H1 (cell line): ENCODE measurements at regions not wholly inside any gene's neighbourhood (a gene's known extent, or its start where the extent isn't known, plus 50 kb on each side); places are given as distances from the start of the nearest gene placed in this dataset.

ENCODE experiments used
- CTCF ChIA-PET: fragments of 300-600 bp; sonication (Branson Sonifier 250); formaldehyde crosslinking; loops from one replicate; lab custom pipeline; 2021; ENCODE audit not compliant: partially characterized antibody; lab: Charles Lee
- POLR2A ChIA-PET: fragments of 300-600 bp; sonication (Branson Sonifier 250); formaldehyde crosslinking; loops from one replicate; lab custom pipeline; 2021; ENCODE audit warnings: inconsistent platforms; ENCODE audit not compliant: partially characterized antibody; lab: Charles Lee
- DNase-seq, 2 experiments: peaks; one replicate each; pipeline versions ENCODE4 v3.0.0 to v3.0.0-alpha.2; 2010 to 2022; ENCODE audit warnings: low spot score in 2 of 2, low read depth in 1 of 2, mixed read lengths in 1 of 2
- FAIRE-seq: peaks from 2 replicates; lab custom pipeline; 2011; peaks lifted over from hg19 to GRCh38; lab: Jason Lieb, UNC
- H2AFZ ChIP-seq: 2 replicates; pipeline ENCODE4 v1.8.1; 2012; ENCODE audit warnings: low read length, inconsistent platforms
- H2AK5ac ChIP-seq: 2 replicates; pipeline ENCODE4 v1.6.1; 2013; ENCODE audit warnings: low read depth, low read length
- H2BK120ac ChIP-seq: replicated peaks from 2 replicates; pipeline ENCODE3; 2013; ENCODE audit warnings: low read depth, low read length, inconsistent platforms
- H2BK12ac ChIP-seq: 2 replicates; pipeline ENCODE4 v1.6.1; 2013; ENCODE audit warnings: low read depth, low read length
- H2BK15ac ChIP-seq: 2 replicates; pipeline ENCODE4 v1.6.1; 2013; ENCODE audit warnings: low read length
- H2BK20ac ChIP-seq: 2 replicates; pipeline ENCODE4 v1.6.1; 2013; ENCODE audit warnings: low read length
- H2BK5ac ChIP-seq: 2 replicates; pipeline ENCODE4 v1.6.1; 2013; ENCODE audit warnings: low read depth, low read length
- H3K14ac ChIP-seq: 2 replicates; pipeline ENCODE4 v1.6.1; 2013; ENCODE audit warnings: inconsistent platforms; ENCODE audit not compliant: insufficient read length
- H3K18ac ChIP-seq: 2 replicates; pipeline ENCODE4 v1.6.1; 2013; ENCODE audit warnings: low read length; ENCODE audit errors: extremely low read depth
- H3K23ac ChIP-seq: 2 replicates; pipeline ENCODE4 v1.6.1; 2013; ENCODE audit warnings: inconsistent platforms; ENCODE audit not compliant: insufficient read length
- H3K23me2 ChIP-seq: 2 replicates; pipeline ENCODE4 v1.6.1; 2013; ENCODE audit warnings: low read depth, low read length
- H3K27ac ChIP-seq: 2 replicates; pipeline ENCODE4 v1.6.1; 2011; ENCODE audit warnings: low read depth, low read length, inconsistent platforms
- H3K27me3 ChIP-seq, 4 experiments: replicated peaks in 1 of 4; 1 replicate in 1 of 4; 2 replicates in 3 of 4; pipeline versions ENCODE4 v1.6.1 to v1.8.1; 2011 to 2013; ENCODE audit warnings: low read length in 3 of 4, mild to moderate bottlenecking in 3 of 4, inconsistent platforms in 2 of 4, mixed read lengths in 2 of 4, moderate library complexity in 1 of 4; ENCODE audit not compliant: control insufficient read depth in 3 of 4, insufficient read depth in 3 of 4; ENCODE audit errors: extremely low read depth in 1 of 4
- H3K36me3 ChIP-seq, 4 experiments: 2 replicates each; pipeline versions ENCODE4 v1.6.1 to v1.8.1; 2011 to 2013; ENCODE audit warnings: mild to moderate bottlenecking in 4 of 4, low read length in 3 of 4, moderate library complexity in 2 of 4, control low read depth in 1 of 4, inconsistent platforms in 1 of 4; ENCODE audit not compliant: insufficient read depth in 4 of 4, control insufficient read depth in 2 of 4
- H3K4ac ChIP-seq: replicated peaks from 2 replicates; pipeline ENCODE3; 2013; ENCODE audit warnings: low read length, low read depth, mixed read lengths, inconsistent platforms; ENCODE audit not compliant: insufficient read length
- H3K4me1 ChIP-seq, 4 experiments: replicated peaks in 1 of 4; 1 replicate in 1 of 4; 2 replicates in 3 of 4; pipeline versions ENCODE4 v1.6.1 to v1.8.1; 2011 to 2013; ENCODE audit warnings: low read length in 3 of 4, inconsistent platforms in 2 of 4, mixed read lengths in 1 of 4; ENCODE audit not compliant: insufficient read depth in 4 of 4, control insufficient read depth in 3 of 4
- H3K4me2 ChIP-seq, 2 experiments: 2 replicates each; pipeline versions ENCODE4 v1.6.1 to v1.8.1; 2011 to 2013; ENCODE audit warnings: low read depth in 2 of 2, low read length in 2 of 2, control low read depth in 1 of 2, inconsistent platforms in 1 of 2, mild to moderate bottlenecking in 1 of 2; ENCODE audit not compliant: insufficient read depth in 1 of 2
- H3K4me3 ChIP-seq, 4 experiments: fragments of 200-600, 300-600 bp in 1 of 4; sonication (generic), shearing (Covaris generic), sonication (Bioruptor Twin) in 1 of 4; 2 replicates each; pipeline versions ENCODE4 v1.5.1 to v1.8.1; 2011 to 2016; ENCODE audit warnings: low read length in 4 of 4, low read depth in 3 of 4, control low read depth in 2 of 4, inconsistent platforms in 2 of 4, mild to moderate bottlenecking in 2 of 4, mixed read lengths in 1 of 4, moderate library complexity in 1 of 4; ENCODE audit not compliant: insufficient read depth in 2 of 4; ENCODE audit errors: extremely low read depth in 1 of 4
- H3K56ac ChIP-seq: replicated peaks from 2 replicates; pipeline ENCODE3; 2013; ENCODE audit warnings: low read depth, mild to moderate bottlenecking, mixed read lengths, low read length, inconsistent platforms; ENCODE audit not compliant: insufficient read length
- H3K79me1 ChIP-seq: 2 replicates; pipeline ENCODE4 v1.6.1; 2013; ENCODE audit warnings: low read depth, low read length, control low read depth
- H3K79me2 ChIP-seq, 2 experiments: 2 replicates each; pipeline versions ENCODE4 v1.6.1 to v1.8.1; 2012 to 2013; ENCODE audit warnings: low read length in 2 of 2, mild to moderate bottlenecking in 2 of 2, inconsistent platforms in 1 of 2; ENCODE audit not compliant: insufficient read depth in 2 of 2, control insufficient read depth in 1 of 2
- H3K9ac ChIP-seq, 4 experiments: replicated peaks in 1 of 4; 1 replicate in 1 of 4; 2 replicates in 3 of 4; pipeline versions ENCODE4 v1.6.1 to v1.8.1; 2011 to 2013; ENCODE audit warnings: low read depth in 3 of 4, low read length in 3 of 4, control low read depth in 2 of 4, mild to moderate bottlenecking in 2 of 4, moderate library complexity in 2 of 4, inconsistent platforms in 1 of 4; ENCODE audit errors: extremely low read depth in 1 of 4
- H3K9me3 ChIP-seq, 2 experiments: 2 replicates each; pipeline versions ENCODE4 v1.6.1 to v1.8.1; 2012 to 2013; ENCODE audit warnings: mild to moderate bottlenecking in 2 of 2, moderate library complexity in 2 of 2, control low read depth in 1 of 2, inconsistent platforms in 1 of 2, low read depth in 1 of 2, low read length in 1 of 2, mixed read lengths in 1 of 2; ENCODE audit not compliant: insufficient read depth in 2 of 2
- H4K20me1 ChIP-seq, 2 experiments: replicated peaks in 1 of 2; 2 replicates each; pipeline versions ENCODE3 to v1.8.1; 2011 to 2013; ENCODE audit warnings: inconsistent platforms in 2 of 2, low read length in 2 of 2, mild to moderate bottlenecking in 1 of 2; ENCODE audit not compliant: insufficient read depth in 2 of 2, control insufficient read depth in 1 of 2
- H4K5ac ChIP-seq: 2 replicates; pipeline ENCODE4 v1.6.1; 2013; ENCODE audit warnings: low read length, low read depth, mixed read lengths, inconsistent platforms; ENCODE audit not compliant: insufficient read length
- H4K8ac ChIP-seq: 2 replicates; pipeline ENCODE4 v1.8.0; 2013; ENCODE audit warnings: mild to moderate bottlenecking, moderate library complexity, low read length, inconsistent platforms; ENCODE audit not compliant: insufficient read depth; ENCODE audit errors: extremely low read depth
- H4K91ac ChIP-seq: replicated peaks from 2 replicates; pipeline ENCODE3; 2013; ENCODE audit warnings: low read length, mixed read lengths, inconsistent platforms; ENCODE audit not compliant: insufficient read length
- CBX5 ChIP-seq: fragments of 300-800, 300-1000 bp; sonication (generic); IDR thresholded peaks from 2 replicates; pipeline ENCODE4 v1.7.1; 2016; ENCODE audit warnings: antibody characterized with exemption, low read length, low read depth
- CEBPB ChIP-seq: IDR thresholded peaks from 2 replicates; pipeline ENCODE4 v1.6.1; 2012; ENCODE audit warnings: low read depth, low read length
- CREB1 ChIP-seq: IDR thresholded peaks from 2 replicates; pipeline ENCODE4 v1.6.1; 2012; ENCODE audit warnings: inconsistent platforms
- EGR1 ChIP-seq: IDR thresholded peaks from 2 replicates; pipeline ENCODE4 v1.6.1; 2011; ENCODE audit warnings: low read depth, low read length, borderline replicate concordance
- FOSL1 ChIP-seq: IDR thresholded peaks from 2 replicates; pipeline ENCODE4 v1.6.1; 2011; ENCODE audit warnings: mild to moderate bottlenecking, low read depth, low read length, moderate library complexity; ENCODE audit not compliant: insufficient read depth
- MAFK ChIP-seq: IDR thresholded peaks from 2 replicates; pipeline ENCODE4 v1.6.1; 2012; ENCODE audit warnings: low read depth, mild to moderate bottlenecking, improper control_type of control experiment, low read length
- NANOG ChIP-seq: IDR thresholded peaks from 2 replicates; pipeline ENCODE4 v1.6.1; 2011; ENCODE audit warnings: low read length, low read depth, mild to moderate bottlenecking, inconsistent platforms; ENCODE audit not compliant: insufficient read depth, poor library complexity, severe bottlenecking
- RFX5 ChIP-seq: IDR thresholded peaks from 2 replicates; pipeline ENCODE4 v1.6.1; 2011; ENCODE audit warnings: low read depth, low read length, improper control_type of control experiment, borderline replicate concordance
- RXRA ChIP-seq: IDR thresholded peaks from 2 replicates; pipeline ENCODE4 v1.6.1; 2011; ENCODE audit warnings: low read depth, mild to moderate bottlenecking, low read length, moderate library complexity; ENCODE audit not compliant: insufficient read depth
- SIN3A ChIP-seq, 2 experiments: IDR thresholded peaks in 1 of 2; conservative IDR thresholded peaks in 1 of 2; 2 replicates each; pipeline ENCODE4 v1.6.1; 2011 to 2012; ENCODE audit warnings: low read length in 2 of 2, improper control_type of control experiment in 1 of 2, low read depth in 1 of 2, mild to moderate bottlenecking in 1 of 2
- SP1 ChIP-seq: IDR thresholded peaks from 2 replicates; pipeline ENCODE4 v1.6.1; 2011; ENCODE audit warnings: low read depth, low read length
- SUZ12 ChIP-seq: fragments of 200-600 bp; sonication (generic); IDR thresholded peaks from 2 replicates; pipeline ENCODE4 v1.6.1; 2012; ENCODE audit warnings: mild to moderate bottlenecking, inconsistent platforms, low read length, moderate library complexity, mixed read lengths
- WGBS, 2 experiments: shearing (Covaris generic) in 1 of 2; methylation state at CpG; one replicate each; pipeline versions ENCODE4 v1.1.6 to v1.1.7; 2013 to 2015; ENCODE audit warnings: low lambda C conversion rate in 2 of 2, mixed read lengths in 2 of 2, inconsistent platforms in 1 of 2, low coverage in 1 of 2, missing lambda C conversion rate in 1 of 2; ENCODE audit not compliant: insufficient replicate concordance in 2 of 2, insufficient coverage in 1 of 2, insufficient read length in 1 of 2; ENCODE audit errors: extremely low coverage in 1 of 2, missing lambda C conversion rate in 1 of 2; 5-methylcytosine and 5-hydroxymethylcytosine counted together

- H3K79me2 ChIP-seq, result no peaks in the 10 kb centered on the region
- H2BK15ac ChIP-seq, result no peak overlapping the region
- no peak overlapping the region for H3K4me3 ChIP-seq
- H3K23ac ChIP-seq, result no peak overlapping the region
- no peak overlapping the region for H4K91ac ChIP-seq
- no peak overlapping the region for H2BK120ac ChIP-seq
- H3K27ac ChIP-seq, result no peak overlapping the region
- DNase-seq, result no peak
- no peak overlapping the region for H3K9ac ChIP-seq
- no peak overlapping the region for H3K14ac ChIP-seq
- no peaks in the 10 kb centered on the region for H3K27me3 ChIP-seq
- POLR2A ChIA-PET, result no interaction called here
- CTCF ChIA-PET, result interaction anchor here (0.8 to 1.2 kb wide), 2 partner anchors 11 to 108 kb away, joined by 3 read pairs; no protein-coding TSS in a partner anchor
- no peaks in the 10 kb centered on the region for H4K20me1 ChIP-seq
- H3K23me2 ChIP-seq, result no peaks in the 10 kb centered on the region
- H3K56ac ChIP-seq, result no peak overlapping the region
- no peak overlapping the region for H4K8ac ChIP-seq
- 95% methylated on average over 4 of the region's 4 CpGs; no CpG with 5 or more reads in 1 of the 2 experiments for WGBS, 2 experiments
- H3K4me1 ChIP-seq, result no peaks in the 10 kb centered on the region
- no peaks in the 10 kb centered on the region for H3K9me3 ChIP-seq
- no peak overlapping the region for H3K18ac ChIP-seq
- TF ChIP-seq MAFK (no peak), CREB1 (no peak), SUZ12 (no peak), RFX5 (no peak), RXRA (no peak), CEBPB (no peak), CBX5 (no peak), SP1 (no peak), SIN3A (conservative IDR thresholded peaks at IDR 0.05 in 1 of 2, IDR thresholded peaks at IDR 0.05 in 1 of 2; ENCODE audit: low read depth in 1 of 2, low read length in 2 of 2) (no peak), EGR1 (no peak), NANOG (no peak), FOSL1 (no peak)
- TF ChIP-seq, all 59 proteins: peak for 0
- no peaks in the 10 kb centered on the region for H3K79me1 ChIP-seq
- H2AK5ac ChIP-seq, result no peak overlapping the region
- no peak overlapping the region for H3K4me2 ChIP-seq
- no peak overlapping the region for H3K4ac ChIP-seq
- no peak overlapping the region for H2BK5ac ChIP-seq
- FAIRE-seq, result no peak
- no peaks in the 10 kb centered on the region for H3K36me3 ChIP-seq
- no peak overlapping the region for H2BK20ac ChIP-seq
- no peak overlapping the region for H4K5ac ChIP-seq
- no peak overlapping the region for H2BK12ac ChIP-seq
- H2AFZ ChIP-seq, result no peak overlapping the region
Measured at GRCh38 chr4:19126903-19127302, 1105.3 kb upstream of the LCORL start.
